ENCODE measurements at regions not wholly inside any gene's neighbourhood (a gene's known extent, or its start where the extent isn't known, plus 50 kb on each side); places are given as distances from the start of the nearest gene placed in this dataset.

DNA sequence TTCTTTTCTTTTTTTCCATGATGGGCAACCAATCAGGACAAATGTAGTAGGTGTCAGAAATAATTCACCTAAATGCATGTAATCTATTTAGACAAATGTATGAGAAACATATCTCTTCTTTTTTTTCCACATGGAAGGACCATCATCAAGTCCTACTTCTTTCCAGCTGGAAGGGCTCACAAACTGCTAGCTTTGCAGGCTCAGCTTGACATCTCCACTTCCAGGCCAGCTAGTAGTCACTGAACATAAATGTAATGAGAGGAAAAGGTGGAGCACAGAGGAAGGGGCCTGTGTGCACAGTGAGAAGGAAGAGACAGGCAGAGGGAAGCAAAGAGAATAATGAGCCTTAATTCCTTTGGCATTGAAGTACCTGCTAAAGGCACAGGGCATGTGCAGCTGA is 504.9 kb downstream of the MCTP2 start:
- Mint-ChIP-seq H3K4me3 (no peak overlapping the region), H3K27ac (no peak overlapping the region), H3K36me3 (ENCODE audit: low read depth) (no peaks in the 10 kb centered on the region), H3K4me1 (ENCODE audit: low read depth) (no peaks in the 10 kb centered on the region), H3K27me3 (no peaks in the 10 kb centered on the region), H3K9me3 (no peaks in the 10 kb centered on the region)
- no peak for DNase-seq

DNA sequence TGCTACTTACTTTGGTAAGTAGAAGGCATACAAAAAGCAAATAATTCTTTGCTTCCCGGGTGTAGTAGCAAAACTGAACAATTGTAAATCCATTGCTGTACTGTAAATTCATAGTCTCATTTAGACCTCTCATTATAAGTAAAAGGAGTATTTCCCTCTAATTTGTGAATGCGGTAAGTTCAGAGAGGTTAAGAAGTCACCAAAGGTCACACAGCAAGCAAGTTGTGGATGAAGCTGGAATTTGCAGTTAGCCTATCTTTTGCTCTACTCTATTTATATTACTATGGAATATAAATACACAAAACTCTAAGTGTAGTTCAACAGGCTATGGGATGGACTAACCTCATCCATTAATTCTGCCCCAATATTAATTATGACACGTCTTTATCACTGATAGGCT is 508.3 kb downstream of the MCTP2 start:
- Mint-ChIP-seq H3K4me3 (no peak overlapping the region), H3K4me1 (ENCODE audit: low read depth) (no peaks in the 10 kb centered on the region), H3K9me3 (no peaks in the 10 kb centered on the region), H3K27me3 (peaks cover 6% of the 10 kb centered on the region), H3K27ac (no peak overlapping the region), H3K36me3 (ENCODE audit: low read depth) (no peaks in the 10 kb centered on the region)
- DNase-seq, result no peak

DNA sequence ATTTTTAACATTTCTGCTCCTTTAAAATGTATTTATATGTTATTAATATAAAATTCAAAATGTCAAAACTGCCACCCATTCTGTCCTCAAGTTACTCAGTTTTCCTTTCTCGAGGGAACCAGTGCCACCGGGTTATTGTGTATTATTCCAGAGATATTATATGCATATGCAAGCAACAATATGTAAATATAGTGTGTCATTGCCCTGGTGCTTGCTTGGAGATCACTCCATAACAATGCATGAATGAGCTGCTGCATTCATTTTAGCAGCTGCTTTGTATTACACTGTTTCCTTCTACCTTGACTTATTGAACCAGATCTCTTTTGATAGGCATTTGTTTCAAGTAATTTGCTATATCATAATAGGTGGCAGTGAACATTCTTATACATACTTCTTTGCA is 509.1 kb downstream of the MCTP2 start:
- Mint-ChIP-seq H3K4me3 (no peak overlapping the region), H3K27ac (no peak overlapping the region), H3K9me3 (no peaks in the 10 kb centered on the region), H3K27me3 (peaks cover 8% of the 10 kb centered on the region), H3K36me3 (ENCODE audit: low read depth) (no peaks in the 10 kb centered on the region), H3K4me1 (ENCODE audit: low read depth) (no peaks in the 10 kb centered on the region)
- DNase-seq, result no peak

DNA sequence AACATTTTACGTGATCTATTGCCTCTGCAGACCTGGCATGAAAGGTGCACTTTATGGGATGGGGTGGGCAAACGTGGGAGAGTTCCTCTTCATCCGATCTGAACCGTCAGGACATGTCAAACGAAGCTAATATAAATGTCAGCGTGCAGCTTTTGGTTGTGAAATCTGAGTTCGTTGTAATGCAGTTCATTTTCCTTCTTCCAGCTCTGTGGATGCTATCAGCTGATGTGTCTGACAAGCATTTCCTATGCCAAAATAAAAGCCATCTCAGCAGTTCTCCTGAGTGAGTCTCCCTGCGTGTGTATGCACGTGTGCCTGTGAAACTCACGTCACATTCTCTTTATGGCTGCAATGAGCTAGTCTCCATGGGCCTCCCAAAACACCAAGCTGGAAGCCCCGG is 512.3 kb downstream of the MCTP2 start:
- Mint-ChIP-seq H3K36me3 (ENCODE audit: low read depth) (no peaks in the 10 kb centered on the region), H3K27me3 (peaks cover 8% of the 10 kb centered on the region), H3K27ac (no peak overlapping the region), H3K9me3 (no peaks in the 10 kb centered on the region), H3K4me1 (ENCODE audit: low read depth) (no peaks in the 10 kb centered on the region), H3K4me3 (no peak overlapping the region)
- DNase-seq, result no peak

DNA sequence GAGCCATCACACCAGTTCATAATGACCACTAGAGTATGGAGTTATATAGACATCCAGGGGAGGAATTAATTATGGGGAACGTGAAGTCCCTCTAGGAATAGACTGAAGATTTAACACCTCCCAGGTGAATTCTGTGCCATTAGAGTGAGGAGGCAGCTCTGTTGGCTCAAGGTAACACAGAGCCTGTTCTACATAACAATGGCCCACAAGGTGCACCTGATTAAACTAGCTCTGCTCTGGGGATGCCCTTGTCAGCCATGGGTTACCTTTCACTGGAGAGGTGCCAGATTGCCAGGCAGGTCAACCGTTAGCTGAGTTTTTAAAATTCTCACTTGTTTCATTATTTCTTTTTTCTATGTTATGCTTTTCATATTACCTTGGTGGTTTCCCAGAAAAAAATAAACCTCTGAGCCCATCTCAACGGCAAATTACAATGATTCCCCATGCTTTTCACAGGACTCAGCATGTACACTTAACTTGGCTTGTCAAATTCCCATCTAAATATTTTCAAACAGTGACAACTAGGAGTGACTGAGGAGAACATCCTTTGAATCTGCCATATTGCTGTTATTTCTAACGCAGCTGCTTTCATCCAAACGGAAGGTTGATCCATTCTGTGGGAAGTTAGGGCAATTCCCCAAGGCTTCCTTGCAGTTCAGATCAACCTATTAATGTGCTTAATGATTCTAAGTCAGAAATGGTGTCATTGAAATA is 512.9 kb downstream of the MCTP2 start:
- no peak overlapping the region for H3K4me3 Mint-ChIP-seq
- H3K36me3 Mint-ChIP-seq (ENCODE audit: low read depth), result no peaks in the 10 kb centered on the region
- H3K9me3 Mint-ChIP-seq, result no peaks in the 10 kb centered on the region
- H3K27ac Mint-ChIP-seq, result no peak overlapping the region
- DNase-seq, result no peak
- H3K27me3 Mint-ChIP-seq, result peaks cover 8% of the 10 kb centered on the region
- H3K4me1 Mint-ChIP-seq (ENCODE audit: low read depth), result no peaks in the 10 kb centered on the region

DNA sequence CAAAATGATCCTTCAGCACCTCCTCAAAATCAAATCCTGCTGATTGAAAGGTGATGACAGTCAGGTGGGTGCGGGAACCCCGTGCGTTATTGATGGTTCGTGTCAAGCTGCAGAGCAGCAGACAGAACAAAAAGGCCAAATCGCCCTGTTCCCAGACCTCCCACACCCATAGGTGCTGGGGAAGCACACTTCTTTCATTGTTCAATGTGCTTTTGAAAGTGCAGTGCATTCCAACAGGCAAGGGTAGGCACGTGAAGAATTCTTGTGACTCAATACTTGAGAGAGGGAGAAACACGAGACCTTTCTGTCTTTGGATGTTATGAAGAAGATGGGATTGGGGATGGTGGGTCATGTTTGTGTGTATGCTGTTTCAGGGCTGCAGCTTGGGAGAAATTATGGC is 514.0 kb downstream of the MCTP2 start:
- H3K27me3 Mint-ChIP-seq, result peaks cover 8% of the 10 kb centered on the region
- no peaks in the 10 kb centered on the region for H3K36me3 Mint-ChIP-seq (ENCODE audit: low read depth)
- H3K4me3 Mint-ChIP-seq, result no peak overlapping the region
- no peak overlapping the region for H3K27ac Mint-ChIP-seq
- H3K4me1 Mint-ChIP-seq (ENCODE audit: low read depth), result no peaks in the 10 kb centered on the region
- DNase-seq, result no peak
- H3K9me3 Mint-ChIP-seq, result no peaks in the 10 kb centered on the region

DNA sequence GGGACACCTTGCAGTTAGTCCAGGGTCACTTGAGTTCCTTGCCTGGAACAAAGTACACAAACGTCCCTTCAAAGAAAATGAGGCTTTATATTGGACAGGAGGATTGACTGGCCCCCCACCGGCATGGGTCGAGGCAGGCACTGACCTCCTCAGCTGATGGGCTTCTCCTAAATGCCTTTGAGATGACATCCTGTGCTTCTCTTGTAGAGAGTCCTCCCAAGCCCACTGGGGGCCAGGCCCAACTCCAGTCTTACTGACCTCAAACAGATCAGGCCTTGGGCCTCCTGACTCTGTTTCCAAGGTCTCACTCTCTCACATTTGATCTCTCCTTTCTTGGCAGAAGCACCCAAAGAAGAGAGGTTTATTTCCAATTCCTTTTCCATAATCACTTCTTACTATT is 516.1 kb downstream of the MCTP2 start:
- DNase-seq, result no peak
- no peak overlapping the region for H3K4me3 Mint-ChIP-seq
- H3K27me3 Mint-ChIP-seq, result peaks cover 8% of the 10 kb centered on the region
- no peaks in the 10 kb centered on the region for H3K36me3 Mint-ChIP-seq (ENCODE audit: low read depth)
- no peaks in the 10 kb centered on the region for H3K9me3 Mint-ChIP-seq
- H3K27ac Mint-ChIP-seq, result no peak overlapping the region
- H3K4me1 Mint-ChIP-seq (ENCODE audit: low read depth), result no peaks in the 10 kb centered on the region

DNA sequence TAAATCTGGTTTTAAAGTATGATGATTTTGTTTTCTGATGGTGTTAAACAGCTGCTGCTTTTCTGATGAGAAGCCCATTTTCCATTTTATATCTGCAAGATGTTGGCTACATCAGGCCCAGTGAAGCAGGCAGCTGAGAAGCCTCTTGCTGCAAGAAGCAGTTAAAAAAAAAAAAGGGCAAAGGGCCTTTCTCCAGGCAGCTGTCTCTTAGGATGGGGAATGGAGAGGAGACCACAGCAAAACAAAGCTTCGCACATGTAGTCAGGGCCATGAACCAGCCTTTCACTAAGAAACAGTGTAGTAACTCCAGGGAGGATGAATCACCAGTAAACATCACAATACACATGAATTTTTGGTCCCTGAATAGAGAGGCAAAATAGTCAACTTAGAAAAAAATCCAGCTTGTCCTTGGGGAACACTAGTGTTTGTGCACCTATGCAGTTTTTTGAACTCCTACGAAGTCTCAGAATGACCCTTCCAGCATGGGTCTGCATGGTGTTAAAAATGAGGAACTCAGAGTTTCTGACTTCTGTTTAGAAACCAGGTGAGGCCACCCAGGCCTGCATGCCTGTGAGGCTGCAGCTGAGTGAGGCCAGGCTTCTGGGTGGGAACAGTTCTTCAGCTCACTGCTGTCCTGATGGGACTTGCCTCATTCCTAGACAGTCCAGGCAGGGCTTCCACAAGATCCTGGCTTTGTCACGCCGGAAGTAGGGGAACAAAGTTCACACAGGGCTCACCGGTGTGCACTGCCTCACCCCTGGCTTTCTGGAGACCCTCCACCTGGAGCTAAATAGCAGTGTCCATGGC is 518.7 kb downstream of the MCTP2 start:
- Mint-ChIP-seq H3K27me3 (peaks cover 2% of the 10 kb centered on the region), H3K27ac (no peak overlapping the region), H3K4me1 (ENCODE audit: low read depth) (no peaks in the 10 kb centered on the region), H3K4me3 (no peak overlapping the region), H3K36me3 (ENCODE audit: low read depth) (no peaks in the 10 kb centered on the region), H3K9me3 (no peaks in the 10 kb centered on the region)
- DNase-seq, result no peak

DNA sequence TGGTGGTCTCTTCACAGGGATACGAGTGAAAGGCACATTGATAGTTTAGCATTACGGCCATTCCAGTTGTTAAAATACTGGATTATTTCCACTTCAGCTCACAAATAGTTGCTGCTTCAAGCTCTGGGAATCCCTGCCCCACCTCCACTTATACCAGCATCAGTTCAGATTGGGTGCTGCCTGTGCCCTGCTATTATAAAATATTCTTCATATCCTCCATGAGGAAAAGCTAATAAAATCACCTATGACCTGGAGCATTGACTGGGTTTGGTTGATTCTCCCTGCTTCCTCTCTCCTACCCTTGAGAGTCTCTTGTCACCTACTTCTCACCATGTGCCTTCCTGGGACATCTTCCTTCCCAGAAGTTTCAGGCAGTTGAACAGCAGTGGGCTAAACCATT is 529.0 kb downstream of the MCTP2 start:
- H3K4me3 Mint-ChIP-seq, result no peak overlapping the region
- H3K27ac Mint-ChIP-seq, result no peak overlapping the region
- no peaks in the 10 kb centered on the region for H3K27me3 Mint-ChIP-seq
- H3K4me1 Mint-ChIP-seq (ENCODE audit: low read depth), result no peaks in the 10 kb centered on the region
- no peak for DNase-seq
- no peaks in the 10 kb centered on the region for H3K36me3 Mint-ChIP-seq (ENCODE audit: low read depth)
- H3K9me3 Mint-ChIP-seq, result no peaks in the 10 kb centered on the region

DNA sequence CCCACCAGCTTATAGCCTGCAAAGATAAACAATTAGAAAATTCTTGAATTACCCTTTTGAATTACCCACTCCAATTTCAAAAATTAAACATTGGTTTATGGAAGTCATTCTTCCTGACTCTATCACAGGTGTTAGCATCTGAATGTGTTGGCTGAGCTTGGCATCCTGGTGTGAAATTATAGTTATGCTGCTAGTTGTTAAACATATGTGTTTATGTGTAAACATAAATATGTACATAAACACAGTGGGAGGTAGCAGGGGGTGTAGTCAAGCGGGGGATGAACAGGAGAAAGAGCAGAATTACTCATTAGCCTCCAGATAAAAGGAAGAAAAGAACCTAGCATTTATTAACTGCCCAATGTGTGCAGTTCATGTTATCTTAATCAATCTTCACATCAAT is 530.2 kb downstream of the MCTP2 start:
- Mint-ChIP-seq H3K4me1 (ENCODE audit: low read depth) (no peaks in the 10 kb centered on the region), H3K4me3 (no peak overlapping the region), H3K27me3 (no peaks in the 10 kb centered on the region), H3K9me3 (no peaks in the 10 kb centered on the region), H3K27ac (no peak overlapping the region), H3K36me3 (ENCODE audit: low read depth) (no peaks in the 10 kb centered on the region)
- no peak for DNase-seq

DNA sequence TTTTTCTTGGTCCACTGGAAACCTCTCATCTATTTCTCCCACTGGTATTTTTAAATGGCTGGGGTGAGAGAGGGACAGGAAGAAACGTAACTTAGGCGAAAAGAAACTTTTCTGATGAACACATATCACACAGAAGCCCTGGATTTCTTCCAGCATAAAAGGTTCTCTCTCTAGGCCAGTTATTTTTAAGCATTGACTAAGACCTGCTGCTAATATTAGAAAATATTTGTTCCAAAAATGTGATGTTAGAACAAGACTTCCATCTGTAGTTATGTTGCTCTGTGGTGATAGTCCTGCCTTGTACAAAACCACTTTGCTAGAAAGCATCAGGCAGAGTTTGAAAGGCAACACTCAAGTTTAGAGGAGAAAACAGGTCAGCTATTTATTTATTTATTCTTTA is 537.7 kb downstream of the MCTP2 start:
- H3K27me3 Mint-ChIP-seq, result no peaks in the 10 kb centered on the region
- H3K36me3 Mint-ChIP-seq (ENCODE audit: low read depth), result no peaks in the 10 kb centered on the region
- no peak overlapping the region for H3K27ac Mint-ChIP-seq
- no peak overlapping the region for H3K4me3 Mint-ChIP-seq
- H3K9me3 Mint-ChIP-seq, result no peaks in the 10 kb centered on the region
- no peaks in the 10 kb centered on the region for H3K4me1 Mint-ChIP-seq (ENCODE audit: low read depth)
- no peak for DNase-seq

DNA sequence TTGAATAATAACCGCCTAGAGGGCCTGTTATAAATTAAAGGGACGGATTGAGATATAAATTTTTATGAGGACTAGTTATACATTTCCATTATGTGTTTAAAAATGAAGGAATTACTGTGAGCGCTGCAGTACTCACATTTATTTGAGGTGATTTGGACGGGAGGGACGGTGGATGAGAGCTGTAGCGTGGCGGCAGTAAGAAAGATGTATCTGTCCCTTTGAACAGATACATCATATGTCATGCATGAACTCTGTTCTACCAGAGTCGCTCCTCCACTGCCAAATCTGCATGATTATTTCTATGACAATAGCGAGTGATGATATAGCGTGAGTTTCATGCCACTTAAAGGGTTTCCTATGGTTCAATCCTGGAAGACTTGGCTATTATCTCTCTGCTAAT is 538.8 kb downstream of the MCTP2 start:
- Mint-ChIP-seq H3K9me3 (no peaks in the 10 kb centered on the region), H3K36me3 (ENCODE audit: low read depth) (no peaks in the 10 kb centered on the region)

DNA sequence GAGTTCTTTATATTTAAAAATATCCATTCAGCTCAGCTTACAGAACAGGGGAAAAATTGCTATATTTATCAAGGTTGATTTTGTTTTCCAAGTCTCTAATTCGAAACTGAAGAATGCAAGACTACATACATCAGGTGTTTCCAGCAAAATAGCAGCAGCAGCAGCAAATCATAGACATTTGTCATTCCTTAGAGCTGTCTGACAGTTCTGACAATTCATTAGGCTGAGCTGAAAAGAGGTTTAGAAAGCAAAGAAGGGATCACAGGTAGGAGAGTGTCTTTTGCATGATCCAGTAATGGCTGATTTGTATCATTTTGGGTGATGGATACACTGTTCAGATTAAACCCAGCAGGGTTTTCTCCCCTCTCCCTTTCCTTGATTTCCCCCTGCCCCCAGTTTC is 545.7 kb downstream of the MCTP2 start:
- H3K27me3 Mint-ChIP-seq, result no peaks in the 10 kb centered on the region
- no peaks in the 10 kb centered on the region for H3K36me3 Mint-ChIP-seq (ENCODE audit: low read depth)
- no peaks in the 10 kb centered on the region for H3K4me1 Mint-ChIP-seq (ENCODE audit: low read depth)
- DNase-seq, result no peak
- no peaks in the 10 kb centered on the region for H3K9me3 Mint-ChIP-seq
- H3K4me3 Mint-ChIP-seq, result no peak overlapping the region
- H3K27ac Mint-ChIP-seq, result no peak overlapping the region

More for the DNA sequence above, 538.8 kb downstream of the MCTP2 start:
- H3K27me3 Mint-ChIP-seq, result no peaks in the 10 kb centered on the region
- H3K4me3 Mint-ChIP-seq, result no peak overlapping the region
- no peak overlapping the region for H3K27ac Mint-ChIP-seq
- DNase-seq, result no peak
- no peaks in the 10 kb centered on the region for H3K4me1 Mint-ChIP-seq (ENCODE audit: low read depth)

DNA sequence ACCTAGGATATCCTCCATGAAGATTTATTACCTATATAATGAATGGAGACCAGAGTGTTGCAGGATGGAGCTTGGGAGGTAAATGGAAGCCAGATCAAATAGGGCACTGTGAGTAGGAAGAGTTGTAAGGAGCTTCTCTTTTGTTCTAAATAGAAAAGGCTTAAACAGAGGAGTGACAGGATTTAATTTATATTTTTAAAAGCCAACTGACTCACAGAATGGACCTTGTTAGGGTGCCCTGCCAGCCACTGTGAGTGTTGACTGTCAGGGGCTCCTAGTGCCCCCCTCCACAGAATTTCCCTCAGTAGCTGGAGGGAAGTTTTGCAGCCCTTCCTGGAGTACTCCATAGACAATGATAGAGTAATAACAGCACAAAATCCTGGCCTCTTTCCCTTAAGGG is 547.5 kb downstream of the MCTP2 start:
- no peaks in the 10 kb centered on the region for H3K36me3 Mint-ChIP-seq (ENCODE audit: low read depth)
- no peaks in the 10 kb centered on the region for H3K4me1 Mint-ChIP-seq (ENCODE audit: low read depth)
- H3K9me3 Mint-ChIP-seq, result no peaks in the 10 kb centered on the region
- no peaks in the 10 kb centered on the region for H3K27me3 Mint-ChIP-seq
- no peak overlapping the region for H3K27ac Mint-ChIP-seq
- DNase-seq, result no peak
- H3K4me3 Mint-ChIP-seq, result no peak overlapping the region

DNA sequence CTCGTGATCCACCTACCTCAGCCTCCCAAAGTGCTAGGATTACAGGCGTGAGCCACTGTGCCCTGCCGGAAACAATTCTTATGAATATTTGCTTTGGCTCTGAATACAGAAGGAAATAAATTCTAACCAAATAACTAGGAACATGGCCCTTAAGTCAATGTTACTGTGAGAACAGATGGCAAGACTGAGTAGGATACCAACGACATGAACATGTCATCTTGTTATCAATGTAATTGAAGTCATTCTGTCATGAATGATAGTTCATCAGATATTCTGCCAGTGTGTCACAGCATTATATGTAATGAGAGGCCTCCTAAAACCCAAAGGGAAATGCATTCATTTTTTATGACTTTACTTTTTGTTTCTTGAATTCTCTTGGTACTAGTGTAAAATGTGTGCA is 548.8 kb downstream of the MCTP2 start:
- no peaks in the 10 kb centered on the region for H3K36me3 Mint-ChIP-seq (ENCODE audit: low read depth)
- no peak overlapping the region for H3K27ac Mint-ChIP-seq
- H3K4me1 Mint-ChIP-seq (ENCODE audit: low read depth), result no peaks in the 10 kb centered on the region
- no peaks in the 10 kb centered on the region for H3K27me3 Mint-ChIP-seq
- H3K9me3 Mint-ChIP-seq, result no peaks in the 10 kb centered on the region
- no peak overlapping the region for H3K4me3 Mint-ChIP-seq
- DNase-seq, result no peak
